KMS-11 (cell line): ENCODE measurements at regions not wholly inside any gene's neighbourhood (a gene's known extent, or its start where the extent isn't known, plus 50 kb on each side); places are given as distances from the start of the nearest gene placed in this dataset.

Source experiments
- H2AFZ ChIP-seq: fragments of 200-600 bp; sonication (generic); 2 replicates; pipeline ENCODE4 v1.6.1; 2016; ENCODE audit warnings: antibody characterized with exemption, mixed run types, low read depth
- H3K27ac ChIP-seq: fragments of 200-600 bp; sonication (generic); 2 replicates; pipeline ENCODE4 v1.6.1; 2016; ENCODE audit warnings: mild to moderate bottlenecking, mixed run types
- H3K27me3 ChIP-seq: fragments of 200-600 bp; sonication (generic); 2 replicates; pipeline ENCODE4 v1.6.1; 2017; ENCODE audit warnings: mild to moderate bottlenecking, low read depth, mixed run types, moderate library complexity; ENCODE audit not compliant: insufficient read depth
- H3K36me3 ChIP-seq: fragments of 200-600 bp; sonication (generic); 2 replicates; pipeline ENCODE4 v1.6.1; 2017; ENCODE audit warnings: mild to moderate bottlenecking, mixed run types; ENCODE audit not compliant: insufficient read depth
- H3K4me1 ChIP-seq: fragments of 200-600 bp; sonication (generic); 2 replicates; pipeline ENCODE4 v1.6.1; 2016; ENCODE audit warnings: mild to moderate bottlenecking, low read depth, mixed run types; ENCODE audit not compliant: poor library complexity, severe bottlenecking
- H3K4me2 ChIP-seq: fragments of 200-600 bp; sonication (generic); 2 replicates; pipeline ENCODE4 v1.7.0; 2016; ENCODE audit warnings: mild to moderate bottlenecking, mixed run types
- H3K4me3 ChIP-seq: fragments of 200-600 bp; sonication (generic); IDR thresholded peaks from 2 replicates; pipeline ENCODE4 v1.6.1; 2017; ENCODE audit warnings: low read depth, low read length, mixed read lengths; ENCODE audit not compliant: insufficient read depth
- H3K79me2 ChIP-seq: fragments of 200-600 bp; sonication (generic); 2 replicates; pipeline ENCODE4 v1.6.1; 2016; ENCODE audit warnings: low read depth, mixed run types; ENCODE audit not compliant: insufficient read depth
- H3K9ac ChIP-seq: fragments of 200-600 bp; sonication (generic); 2 replicates; pipeline ENCODE4 v1.6.1; 2016; ENCODE audit warnings: mild to moderate bottlenecking, mixed run types
- H4K20me1 ChIP-seq: fragments of 200-600 bp; sonication (generic); 2 replicates; pipeline ENCODE4 v1.6.1; 2016; ENCODE audit warnings: mild to moderate bottlenecking, mixed run types; ENCODE audit not compliant: insufficient read depth
- TF ChIP-seq, protein P1 (sequence below): fragments of 200-600 bp; sonication (generic); conservative IDR thresholded peaks from 2 replicates; pipeline ENCODE4 v1.6.1; 2017; ENCODE audit warnings: low read depth, mild to moderate bottlenecking, antibody characterized with exemption, low read length, moderate library complexity, mixed read lengths

DNA sequence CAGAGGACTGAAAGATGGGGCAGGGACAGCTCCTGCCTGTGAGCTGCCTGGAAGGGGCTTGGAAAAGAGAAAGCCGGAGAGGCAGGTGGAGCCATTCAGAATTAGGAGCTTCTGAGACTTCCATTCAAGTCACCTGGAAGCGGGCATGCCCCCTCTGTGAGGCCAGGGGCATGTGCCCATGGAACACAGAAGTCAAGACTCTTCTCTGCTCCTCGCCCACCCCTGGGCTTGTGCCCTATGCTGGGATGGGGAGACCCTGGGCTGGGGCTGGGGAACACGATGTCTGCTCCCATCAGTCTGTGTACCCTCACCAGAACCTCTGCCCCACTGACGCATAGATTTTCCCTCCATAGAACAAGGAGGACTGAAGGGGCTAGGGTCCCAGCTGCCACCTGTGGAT lies 372.0 kb downstream of the SHANK2 start:
- no peaks in the 10 kb centered on the region for H3K4me1 ChIP-seq
- TF ChIP-seq, protein P1, sequence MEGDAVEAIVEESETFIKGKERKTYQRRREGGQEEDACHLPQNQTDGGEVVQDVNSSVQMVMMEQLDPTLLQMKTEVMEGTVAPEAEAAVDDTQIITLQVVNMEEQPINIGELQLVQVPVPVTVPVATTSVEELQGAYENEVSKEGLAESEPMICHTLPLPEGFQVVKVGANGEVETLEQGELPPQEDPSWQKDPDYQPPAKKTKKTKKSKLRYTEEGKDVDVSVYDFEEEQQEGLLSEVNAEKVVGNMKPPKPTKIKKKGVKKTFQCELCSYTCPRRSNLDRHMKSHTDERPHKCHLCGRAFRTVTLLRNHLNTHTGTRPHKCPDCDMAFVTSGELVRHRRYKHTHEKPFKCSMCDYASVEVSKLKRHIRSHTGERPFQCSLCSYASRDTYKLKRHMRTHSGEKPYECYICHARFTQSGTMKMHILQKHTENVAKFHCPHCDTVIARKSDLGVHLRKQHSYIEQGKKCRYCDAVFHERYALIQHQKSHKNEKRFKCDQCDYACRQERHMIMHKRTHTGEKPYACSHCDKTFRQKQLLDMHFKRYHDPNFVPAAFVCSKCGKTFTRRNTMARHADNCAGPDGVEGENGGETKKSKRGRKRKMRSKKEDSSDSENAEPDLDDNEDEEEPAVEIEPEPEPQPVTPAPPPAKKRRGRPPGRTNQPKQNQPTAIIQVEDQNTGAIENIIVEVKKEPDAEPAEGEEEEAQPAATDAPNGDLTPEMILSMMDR = no peak
- H3K4me2 ChIP-seq = no peak overlapping the region
- no peak overlapping the region for H3K4me3 ChIP-seq
- no peaks in the 10 kb centered on the region for H3K79me2 ChIP-seq
- H2AFZ ChIP-seq = no peak overlapping the region
- no peaks in the 10 kb centered on the region; the same call in 1 of the 2 replicates for H3K27me3 ChIP-seq
- no peak overlapping the region for H3K9ac ChIP-seq
- no peaks in the 10 kb centered on the region for H3K36me3 ChIP-seq
- H3K27ac ChIP-seq = no peak overlapping the region
- H4K20me1 ChIP-seq = no peaks in the 10 kb centered on the region

DNA sequence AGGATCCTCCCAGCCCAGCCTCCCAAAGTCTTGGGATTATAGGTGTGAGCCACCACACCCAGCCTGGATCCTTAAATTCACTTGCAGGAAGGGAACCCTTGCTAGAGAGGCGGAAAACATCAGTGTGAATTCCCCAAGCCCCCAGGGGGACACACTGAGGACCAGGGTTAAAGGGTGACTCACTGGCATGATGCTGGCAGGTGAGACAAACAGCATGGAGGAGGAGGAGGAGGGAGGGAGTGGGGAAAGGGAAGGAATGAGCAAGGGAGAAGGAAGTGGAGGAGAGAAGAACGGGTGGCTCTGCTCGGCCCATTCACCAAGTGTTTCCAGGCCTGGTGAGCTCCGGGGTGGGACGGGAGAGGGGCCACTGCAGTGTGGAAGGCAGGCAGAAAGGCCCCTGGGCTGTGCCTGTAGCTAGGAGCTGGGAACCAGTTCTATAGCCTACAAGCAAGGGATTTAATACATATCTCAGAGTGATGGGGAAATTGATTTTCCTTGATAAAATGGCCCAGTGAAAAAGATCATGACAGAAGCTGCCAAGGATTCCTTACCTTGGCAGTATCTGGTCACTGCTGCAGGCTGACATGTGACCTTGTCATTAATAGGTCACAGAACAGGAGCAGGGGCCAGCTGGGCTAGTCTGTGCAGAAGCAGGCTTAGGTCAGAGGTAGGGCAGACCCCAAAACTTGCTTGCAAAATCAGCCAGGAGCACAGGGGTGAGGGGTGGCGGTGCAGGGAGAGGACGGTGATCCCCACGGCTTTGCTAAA lies 370.2 kb downstream of the SHANK2 start:
- H3K27me3 ChIP-seq = no peaks in the 10 kb centered on the region; the same call in 1 of the 2 replicates
- TF ChIP-seq, protein P1 = no peak
- no peaks in the 10 kb centered on the region for H3K79me2 ChIP-seq
- no peaks in the 10 kb centered on the region for H3K4me1 ChIP-seq
- no peak overlapping the region for H2AFZ ChIP-seq
- no peak overlapping the region for H3K4me2 ChIP-seq
- H3K4me3 ChIP-seq = no peak overlapping the region
- no peak overlapping the region for H3K27ac ChIP-seq
- H3K36me3 ChIP-seq = no peaks in the 10 kb centered on the region
- H3K9ac ChIP-seq = no peak overlapping the region
- H4K20me1 ChIP-seq = no peaks in the 10 kb centered on the region

DNA sequence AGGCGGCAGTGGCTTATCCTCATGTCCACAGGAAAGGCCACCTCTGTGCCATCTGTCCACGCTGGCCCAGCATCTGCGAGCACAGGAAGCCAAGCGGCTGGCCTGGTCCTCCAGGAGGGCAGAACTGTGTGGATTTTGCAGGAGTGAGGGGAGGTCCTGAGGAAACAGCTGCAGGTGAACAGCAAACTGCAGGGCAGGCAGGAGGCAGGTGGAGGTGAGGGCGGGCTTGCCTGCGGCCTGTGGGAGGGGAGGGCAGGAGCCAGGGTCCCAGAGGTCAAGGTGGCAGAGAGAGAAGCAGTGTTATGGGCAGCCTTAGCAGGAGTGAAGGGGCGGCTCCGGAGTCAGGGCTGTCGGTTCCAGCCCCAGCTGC lies 369.7 kb downstream of the SHANK2 start:
- TF ChIP-seq, protein P1 = no peak
- Histone ChIP-seq H3K27me3 (no peaks in the 10 kb centered on the region; the same call in 1 of the 2 replicates), H3K9ac (no peak overlapping the region), H3K79me2 (no peaks in the 10 kb centered on the region), H2AFZ (no peak overlapping the region), H3K36me3 (no peaks in the 10 kb centered on the region), H3K4me1 (no peaks in the 10 kb centered on the region), H4K20me1 (no peaks in the 10 kb centered on the region), H3K27ac (no peak overlapping the region), H3K4me2 (no peak overlapping the region), H3K4me3 (no peak overlapping the region)

DNA sequence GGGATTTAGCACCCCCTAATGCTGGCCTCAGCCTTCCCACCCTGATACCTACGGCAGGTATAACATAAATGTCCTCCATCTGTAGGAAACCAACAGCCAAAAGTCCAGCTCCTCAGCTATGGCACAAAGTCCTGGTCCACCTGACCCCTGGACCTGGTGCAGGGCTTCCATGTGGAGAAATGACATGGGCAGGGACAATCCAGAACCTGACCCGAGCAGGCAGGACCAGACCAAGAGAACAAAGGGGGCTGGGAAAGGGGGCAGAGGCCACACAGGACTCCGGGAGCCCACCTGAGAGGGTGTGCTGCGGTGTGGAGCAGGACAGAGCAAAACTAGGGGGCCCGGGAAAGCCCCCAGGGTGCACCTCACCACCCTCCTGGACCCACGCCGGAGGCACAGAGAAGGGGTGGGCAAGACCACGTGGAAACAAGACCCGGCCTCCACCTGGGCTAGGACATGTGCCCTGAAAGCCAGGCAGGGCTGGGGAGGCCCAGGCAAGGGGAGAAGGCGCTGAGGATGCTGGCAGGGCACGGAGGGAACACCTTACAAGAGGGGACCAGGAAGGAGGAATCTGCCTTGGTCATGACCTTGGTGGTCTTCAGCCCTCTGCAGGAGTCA lies 368.9 kb downstream of the SHANK2 start:
- no peak overlapping the region for H2AFZ ChIP-seq
- no peaks in the 10 kb centered on the region for H4K20me1 ChIP-seq
- H3K79me2 ChIP-seq = no peaks in the 10 kb centered on the region
- H3K27ac ChIP-seq = no peak overlapping the region
- H3K27me3 ChIP-seq = no peaks in the 10 kb centered on the region; the same call in 1 of the 2 replicates
- no peaks in the 10 kb centered on the region for H3K4me1 ChIP-seq
- no peak overlapping the region for H3K9ac ChIP-seq
- TF ChIP-seq, protein P1 = no peak
- H3K4me3 ChIP-seq = no peak overlapping the region
- H3K36me3 ChIP-seq = no peaks in the 10 kb centered on the region
- no peak overlapping the region for H3K4me2 ChIP-seq
